Activated T-cell treated with anti-CD3 and anti-CD28 coated beads, Interleukin-2, amount 50 U/mL, for 4 hours (primary cell): ENCODE measurements at regions not wholly inside any gene's neighbourhood (a gene's known extent, or its start where the extent isn't known, plus 50 kb on each side); places are given as distances from the start of the nearest gene placed in this dataset.

Experiments
- ATAC-seq, 2 donors: fragments of 200-7000 bp; cut with Tn5 transposase; one replicate each; pipeline ENCODE4 v1.10.0; 2021
- DNase-seq: peaks from one replicate; pipeline ENCODE4 v3.0.0-alpha.2; 2020
- H3K27me3 Mint-ChIP-seq: one replicate; pipeline ENCODE4 v1.8.0; 2021; ENCODE audit warnings: low read depth, mixed read lengths
- H3K36me3 Mint-ChIP-seq: one replicate; pipeline ENCODE4 v1.8.0; 2022; ENCODE audit warnings: mixed read lengths; ENCODE audit not compliant: insufficient read depth
- H3K4me1 Mint-ChIP-seq: one replicate; pipeline ENCODE4 v1.8.0; 2021; ENCODE audit warnings: low read depth, mixed read lengths
- H3K4me3 Mint-ChIP-seq: one replicate; pipeline ENCODE4 v1.8.0; 2021; ENCODE audit warnings: mild to moderate bottlenecking, moderate library complexity, mixed read lengths
- H3K9me3 Mint-ChIP-seq: one replicate; pipeline ENCODE4 v1.8.0; 2021; ENCODE audit warnings: mixed read lengths

GRCh38 chr18:8480506-8481328 lies 128.5 kb upstream of the RAB12 start:
- Mint-ChIP-seq H3K4me3 (no peak overlapping the region), H3K4me1 (no peaks in the 10 kb centered on the region), H3K27me3 (peaks cover 6% of the 10 kb centered on the region), H3K36me3 (no peaks in the 10 kb centered on the region), H3K9me3 (no peaks in the 10 kb centered on the region)
- no peak for DNase-seq
- ATAC-seq, result no peak

GRCh38 chr18:8484951-8485350 lies 124.3 kb upstream of the RAB12 start:
- no peak for ATAC-seq
- no peak overlapping the region for H3K4me3 Mint-ChIP-seq
- H3K36me3 Mint-ChIP-seq, result no peaks in the 10 kb centered on the region
- DNase-seq, result no peak
- H3K9me3 Mint-ChIP-seq, result no peaks in the 10 kb centered on the region
- peaks cover 2% of the 10 kb centered on the region for H3K27me3 Mint-ChIP-seq
- no peaks in the 10 kb centered on the region for H3K4me1 Mint-ChIP-seq

GRCh38 chr18:8489761-8490160 lies 119.5 kb upstream of the RAB12 start:
- Mint-ChIP-seq H3K27me3 (no peaks in the 10 kb centered on the region), H3K36me3 (no peaks in the 10 kb centered on the region), H3K4me1 (no peaks in the 10 kb centered on the region), H3K4me3 (no peak overlapping the region), H3K9me3 (no peaks in the 10 kb centered on the region)
- no peak for ATAC-seq
- DNase-seq, result no peak

- no peaks in the 10 kb centered on the region for H3K4me1 Mint-ChIP-seq
- H3K9me3 Mint-ChIP-seq, result no peaks in the 10 kb centered on the region
- ATAC-seq (no peak), DNase-seq (no peak)
- no peak overlapping the region for H3K4me3 Mint-ChIP-seq
- no peaks in the 10 kb centered on the region for H3K27me3 Mint-ChIP-seq
- H3K36me3 Mint-ChIP-seq, result no peaks in the 10 kb centered on the region
Measured at GRCh38 chr18:8491516-8491915, 117.7 kb upstream of the RAB12 start.

GRCh38 chr18:8493141-8493540 lies 116.1 kb upstream of the RAB12 start:
- DNase-seq, result no peak
- no peaks in the 10 kb centered on the region for H3K9me3 Mint-ChIP-seq
- no peak for ATAC-seq
- H3K36me3 Mint-ChIP-seq, result no peaks in the 10 kb centered on the region
- H3K4me1 Mint-ChIP-seq, result no peaks in the 10 kb centered on the region
- H3K27me3 Mint-ChIP-seq, result no peaks in the 10 kb centered on the region
- no peak overlapping the region for H3K4me3 Mint-ChIP-seq

- Mint-ChIP-seq H3K4me1 (no peaks in the 10 kb centered on the region), H3K9me3 (no peaks in the 10 kb centered on the region), H3K27me3 (no peaks in the 10 kb centered on the region), H3K36me3 (no peaks in the 10 kb centered on the region), H3K4me3 (no peak overlapping the region)
- ATAC-seq (no peak), DNase-seq (no peak)
Measured at GRCh38 chr18:8496186-8496585, 113.1 kb upstream of the RAB12 start.

GRCh38 chr18:8498905-8499304 lies 110.3 kb upstream of the RAB12 start:
- ATAC-seq (no peak), DNase-seq (no peak)
- Mint-ChIP-seq H3K4me3 (no peak overlapping the region), H3K9me3 (no peaks in the 10 kb centered on the region), H3K27me3 (no peaks in the 10 kb centered on the region), H3K36me3 (no peaks in the 10 kb centered on the region), H3K4me1 (no peaks in the 10 kb centered on the region)

GRCh38 chr18:8499810-8500675 lies 109.2 kb upstream of the RAB12 start:
- no peaks in the 10 kb centered on the region for H3K4me1 Mint-ChIP-seq
- peaks cover under 1% of the 10 kb centered on the region for H3K27me3 Mint-ChIP-seq
- DNase-seq (no peak), ATAC-seq (no peak)
- no peaks in the 10 kb centered on the region for H3K36me3 Mint-ChIP-seq
- no peak overlapping the region for H3K4me3 Mint-ChIP-seq
- H3K9me3 Mint-ChIP-seq, result no peaks in the 10 kb centered on the region

GRCh38 chr18:8501044-8501443 lies 108.2 kb upstream of the RAB12 start:
- no peak for DNase-seq
- no peaks in the 10 kb centered on the region for H3K4me1 Mint-ChIP-seq
- no peaks in the 10 kb centered on the region for H3K9me3 Mint-ChIP-seq
- no peak for ATAC-seq
- H3K4me3 Mint-ChIP-seq, result no peak overlapping the region
- peaks cover 5% of the 10 kb centered on the region for H3K27me3 Mint-ChIP-seq
- H3K36me3 Mint-ChIP-seq, result no peaks in the 10 kb centered on the region

GRCh38 chr18:8503248-8503647 lies 106.0 kb upstream of the RAB12 start:
- no peak for ATAC-seq
- no peaks in the 10 kb centered on the region for H3K4me1 Mint-ChIP-seq
- no peaks in the 10 kb centered on the region for H3K36me3 Mint-ChIP-seq
- no peak overlapping the region for H3K4me3 Mint-ChIP-seq
- H3K27me3 Mint-ChIP-seq, result peaks cover 7% of the 10 kb centered on the region
- no peak for DNase-seq
- no peaks in the 10 kb centered on the region for H3K9me3 Mint-ChIP-seq

GRCh38 chr18:8504424-8504823 lies 104.8 kb upstream of the RAB12 start:
- no peak overlapping the region for H3K4me3 Mint-ChIP-seq
- no peaks in the 10 kb centered on the region for H3K4me1 Mint-ChIP-seq
- peaks cover 7% of the 10 kb centered on the region for H3K27me3 Mint-ChIP-seq
- no peak for DNase-seq
- no peak for ATAC-seq
- no peaks in the 10 kb centered on the region for H3K9me3 Mint-ChIP-seq
- no peaks in the 10 kb centered on the region for H3K36me3 Mint-ChIP-seq

GRCh38 chr18:8504880-8505435 lies 104.3 kb upstream of the RAB12 start:
- Mint-ChIP-seq H3K36me3 (no peaks in the 10 kb centered on the region), H3K27me3 (peaks cover 7% of the 10 kb centered on the region), H3K4me3 (no peak overlapping the region), H3K9me3 (no peaks in the 10 kb centered on the region), H3K4me1 (no peaks in the 10 kb centered on the region)
- DNase-seq, result no peak
- ATAC-seq, result no peak

- no peaks in the 10 kb centered on the region for H3K9me3 Mint-ChIP-seq
- H3K4me1 Mint-ChIP-seq, result no peaks in the 10 kb centered on the region
- DNase-seq (no peak), ATAC-seq (no peak)
- H3K27me3 Mint-ChIP-seq, result peaks cover 7% of the 10 kb centered on the region
- no peak overlapping the region for H3K4me3 Mint-ChIP-seq
- no peaks in the 10 kb centered on the region for H3K36me3 Mint-ChIP-seq
Measured at GRCh38 chr18:8506251-8507049, 102.8 kb upstream of the RAB12 start.

GRCh38 chr18:8507361-8507760 lies 101.9 kb upstream of the RAB12 start:
- H3K4me1 Mint-ChIP-seq, result no peaks in the 10 kb centered on the region
- DNase-seq (no peak), ATAC-seq (no peak)
- H3K9me3 Mint-ChIP-seq, result no peaks in the 10 kb centered on the region
- H3K36me3 Mint-ChIP-seq, result no peaks in the 10 kb centered on the region
- H3K27me3 Mint-ChIP-seq, result peaks cover 7% of the 10 kb centered on the region
- H3K4me3 Mint-ChIP-seq, result no peak overlapping the region
